K562 (cell line): ENCODE measurements at regions not wholly inside any gene's neighbourhood (a gene's known extent, or its start where the extent isn't known, plus 50 kb on each side); places are given as distances from the start of the nearest gene placed in this dataset.

Experiments used
- ARID1B ChIP-seq: fragments of 450-650 bp; IDR thresholded peaks from 2 replicates; pipeline ENCODE4 v1.6.1; 2016; ENCODE audit warnings: antibody characterized with exemption, mild to moderate bottlenecking, inconsistent platforms
- KAT2B ChIP-seq: IDR thresholded peaks from one replicate; pipeline ENCODE4 v1.6.1; 2012; ENCODE audit warnings: low read depth, mild to moderate bottlenecking, control low read depth, inconsistent platforms, low read length, moderate library complexity
- KLF10 ChIP-seq: fragments of 250-450 bp; sonication (Bioruptor Pico); IDR thresholded peaks from 2 replicates; pipeline ENCODE4 v1.6.1; 2021; ENCODE audit warnings: matching md5 sums
- NFE2L1 ChIP-seq: fragments of 450-650 bp; IDR thresholded peaks from 2 replicates; pipeline ENCODE4 v1.6.1; 2016; ENCODE audit warnings: missing genetic modification characterization, low read depth, mild to moderate bottlenecking, missing compliant biosample characterization, moderate library complexity, borderline replicate concordance
- NR4A1 ChIP-seq, 2 experiments: fragments of 250-450 bp in 1 of 2; fragments of 450-650 bp in 1 of 2; sonication (Bioruptor Pico) in 1 of 2; IDR thresholded peaks; 2 replicates each; pipeline versions ENCODE4 v1.4.0 to v1.6.1; 2016 to 2020; ENCODE audit warnings: mild to moderate bottlenecking in 2 of 2, missing compliant biosample characterization in 1 of 2, missing genetic modification characterization in 1 of 2, moderate library complexity in 1 of 2
- NRF1 ChIP-seq, 2 experiments: fragments of 450-650 bp; IDR thresholded peaks in 1 of 2; conservative IDR thresholded peaks in 1 of 2; 2 replicates each; pipeline ENCODE4 v1.6.1; 2014; ENCODE audit warnings: mild to moderate bottlenecking in 2 of 2
- PRMT5 ChIP-seq: sonication (generic); formaldehyde crosslinking; IDR thresholded peaks from 2 replicates; pipeline ENCODE4 v1.5.0; 2020; ENCODE audit warnings: missing genetic modification reagents
- RFX1 ChIP-seq: fragments of 450-650 bp; IDR thresholded peaks from 2 replicates; pipeline ENCODE4 v1.6.1; 2016; ENCODE audit warnings: mild to moderate bottlenecking, moderate library complexity
- RFX5 ChIP-seq: IDR thresholded peaks from 2 replicates; pipeline ENCODE4 v1.6.1; 2011; ENCODE audit warnings: low read depth, mild to moderate bottlenecking, improper control_type of control experiment, low read length
- ZNF175 ChIP-seq: fragments of 200-800 bp; sonication (Bioruptor generic); IDR thresholded peaks from 2 replicates; pipeline ENCODE4 v1.6.1; 2016; ENCODE audit warnings: low read depth, mild to moderate bottlenecking, missing genetic modification characterization, missing compliant biosample characterization
- TF ChIP-seq, protein P1 (sequence below): sonication (generic); formaldehyde crosslinking; IDR thresholded peaks from 2 replicates; pipeline ENCODE4 v1.8.1; 2023; ENCODE audit warnings: mild to moderate bottlenecking, missing genetic modification reagents
- TF ChIP-seq, protein P2 (sequence below): fragments of 250-450 bp; sonication (Bioruptor Pico); IDR thresholded peaks from 2 replicates; pipeline ENCODE4 v1.5.1; 2021; ENCODE audit warnings: mild to moderate bottlenecking
- TF ChIP-seq, protein P3 (sequence below): sonication (generic); formaldehyde crosslinking; IDR thresholded peaks from 2 replicates; pipeline ENCODE4 v1.8.1; 2022; ENCODE audit warnings: missing genetic modification reagents

DNA sequence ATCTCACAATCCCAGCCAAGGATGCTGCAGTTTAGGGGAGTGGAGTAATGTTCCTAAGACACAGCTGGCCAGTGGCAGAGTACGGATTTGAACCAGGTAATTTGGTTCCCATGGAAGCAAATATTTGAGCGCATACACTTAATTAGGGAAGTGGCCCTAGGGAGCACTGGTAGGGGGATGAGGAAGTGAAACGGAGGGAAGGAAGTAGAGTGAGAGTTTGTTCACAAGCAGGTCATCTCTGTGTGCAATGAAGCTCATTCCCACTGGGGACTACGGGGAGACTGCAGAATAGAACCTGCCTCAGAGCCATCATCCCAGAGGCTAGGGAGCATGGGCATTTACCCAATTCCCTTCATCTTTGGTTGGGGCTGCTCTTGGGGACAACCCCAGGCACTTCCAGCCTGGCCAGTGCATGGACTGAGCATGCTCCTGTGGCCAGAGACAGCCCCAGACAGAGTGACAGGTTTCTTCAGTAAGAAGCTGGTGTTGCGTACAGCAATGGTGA is 317.2 kb upstream of the PROK2 start (continued):
- no peak for TF ChIP-seq KAT2B
- no peak for TF ChIP-seq RFX5
- no peak for TF ChIP-seq ZNF175 (CRISPR knock-in tag)
- no peak for TF ChIP-seq NR4A1 (CRISPR knock-in tag; IDR thresholded peaks at IDR 0.05)
- TF ChIP-seq NR4A1 (tag; IDR thresholded peaks at IDR 0.05): no peak
- TF ChIP-seq PRMT5 (CRISPR knock-in tag): no peak
- no peak for TF ChIP-seq ARID1B
- TF ChIP-seq, protein P1, sequence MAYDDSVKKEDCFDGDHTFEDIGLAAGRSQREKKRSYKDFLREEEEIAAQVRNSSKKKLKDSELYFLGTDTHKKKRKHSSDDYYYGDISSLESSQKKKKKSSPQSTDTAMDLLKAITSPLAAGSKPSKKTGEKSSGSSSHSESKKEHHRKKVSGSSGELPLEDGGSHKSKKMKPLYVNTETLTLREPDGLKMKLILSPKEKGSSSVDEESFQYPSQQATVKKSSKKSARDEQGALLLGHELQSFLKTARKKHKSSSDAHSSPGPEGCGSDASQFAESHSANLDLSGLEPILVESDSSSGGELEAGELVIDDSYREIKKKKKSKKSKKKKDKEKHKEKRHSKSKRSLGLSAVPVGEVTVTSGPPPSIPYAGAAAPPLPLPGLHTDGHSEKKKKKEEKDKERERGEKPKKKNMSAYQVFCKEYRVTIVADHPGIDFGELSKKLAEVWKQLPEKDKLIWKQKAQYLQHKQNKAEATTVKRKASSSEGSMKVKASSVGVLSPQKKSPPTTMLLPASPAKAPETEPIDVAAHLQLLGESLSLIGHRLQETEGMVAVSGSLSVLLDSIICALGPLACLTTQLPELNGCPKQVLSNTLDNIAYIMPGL (CRISPR knock-in tag): no peak
- peak; percentile 11; the same call in 1 of the 2 replicates for TF ChIP-seq RFX1
- TF ChIP-seq, protein P2, sequence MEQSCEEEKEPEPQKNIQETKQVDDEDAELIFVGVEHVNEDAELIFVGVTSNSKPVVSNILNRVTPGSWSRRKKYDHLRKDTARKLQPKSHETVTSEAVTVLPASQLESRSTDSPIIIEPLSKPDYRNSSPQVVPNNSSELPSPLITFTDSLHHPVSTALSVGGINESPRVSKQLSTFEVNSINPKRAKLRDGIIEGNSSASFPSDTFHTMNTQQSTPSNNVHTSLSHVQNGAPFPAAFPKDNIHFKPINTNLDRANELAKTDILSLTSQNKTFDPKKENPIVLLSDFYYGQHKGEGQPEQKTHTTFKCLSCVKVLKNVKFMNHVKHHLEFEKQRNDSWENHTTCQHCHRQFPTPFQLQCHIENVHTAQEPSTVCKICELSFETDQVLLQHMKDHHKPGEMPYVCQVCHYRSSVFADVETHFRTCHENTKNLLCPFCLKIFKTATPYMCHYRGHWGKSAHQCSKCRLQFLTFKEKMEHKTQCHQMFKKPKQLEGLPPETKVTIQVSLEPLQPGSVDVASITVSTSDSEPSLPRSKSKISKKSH (CRISPR knock-in tag): no peak
- TF ChIP-seq NRF1 (conservative IDR thresholded peaks at IDR 0.05 in 1 of 2, IDR thresholded peaks at IDR 0.05 in 1 of 2): peak; percentile 40 to 60; a peak in 2 of 4 replicates
- TF ChIP-seq NFE2L1 (tag): no peak
- TF ChIP-seq KLF10 (CRISPR knock-in tag): no peak
- TF ChIP-seq, protein P3, sequence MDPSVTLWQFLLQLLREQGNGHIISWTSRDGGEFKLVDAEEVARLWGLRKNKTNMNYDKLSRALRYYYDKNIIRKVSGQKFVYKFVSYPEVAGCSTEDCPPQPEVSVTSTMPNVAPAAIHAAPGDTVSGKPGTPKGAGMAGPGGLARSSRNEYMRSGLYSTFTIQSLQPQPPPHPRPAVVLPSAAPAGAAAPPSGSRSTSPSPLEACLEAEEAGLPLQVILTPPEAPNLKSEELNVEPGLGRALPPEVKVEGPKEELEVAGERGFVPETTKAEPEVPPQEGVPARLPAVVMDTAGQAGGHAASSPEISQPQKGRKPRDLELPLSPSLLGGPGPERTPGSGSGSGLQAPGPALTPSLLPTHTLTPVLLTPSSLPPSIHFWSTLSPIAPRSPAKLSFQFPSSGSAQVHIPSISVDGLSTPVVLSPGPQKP (CRISPR knock-in tag): no peak
- TF ChIP-seq, all 486 proteins: peak for 4
